ENCODE measurements at regions not wholly inside any gene's neighbourhood (a gene's known extent, or its start where the extent isn't known, plus 50 kb on each side); places are given as distances from the start of the nearest gene placed in this dataset.
"Not testable (repeated sequence)": the region's sequence is repeated elsewhere in the genome, so short reads cannot be mapped to it uniquely, and the experiment has no call there.

- no peak for DNase-seq
These were observed 100.4 kb downstream of the CD83 start for GRCh38 chr6:14217728-14218518.

GRCh38 chr6:14218519-14218800, 100.9 kb downstream of the CD83 start:
- no peak for DNase-seq

GRCh38 chr6:14221564-14222279, 104.2 kb downstream of the CD83 start:
- DNase-seq, result no peak

GRCh38 chr6:14222956-14223355, 105.4 kb downstream of the CD83 start:
- DNase-seq, result no peak

GRCh38 chr6:14224359-14225103, 107.0 kb downstream of the CD83 start:
- no peak for DNase-seq

- DNase-seq, result no peak
These were observed 108.6 kb downstream of the CD83 start for GRCh38 chr6:14226051-14226660.

GRCh38 chr6:14228571-14228970, 111.0 kb downstream of the CD83 start:
- no peak for DNase-seq

- DNase-seq, result no peak
These were observed 113.5 kb downstream of the CD83 start for GRCh38 chr6:14231071-14231483.

GRCh38 chr6:14231501-14232280, 114.1 kb downstream of the CD83 start:
- DNase-seq, result no peak

- DNase-seq, result no peak
These were observed 115.3 kb downstream of the CD83 start for GRCh38 chr6:14232889-14233288.

GRCh38 chr6:14235653-14236356, 118.2 kb downstream of the CD83 start:
- no peak for DNase-seq

- no peak for DNase-seq
These were observed 121.5 kb downstream of the CD83 start for GRCh38 chr6:14239097-14239496.

GRCh38 chr6:14240411-14241166, 123.0 kb downstream of the CD83 start:
- no peak for DNase-seq

GRCh38 chr6:14241255-14242070, 123.9 kb downstream of the CD83 start:
- DNase-seq, result no peak

GRCh38 chr6:14242912-14243311, 125.3 kb downstream of the CD83 start:
- not testable (repeated sequence) for DNase-seq

- DNase-seq, result no peak
These were observed 126.0 kb downstream of the CD83 start for GRCh38 chr6:14243597-14243996.

- no peak for DNase-seq
These were observed 129.3 kb downstream of the CD83 start for GRCh38 chr6:14246876-14247275.

GRCh38 chr6:14250573-14250972, 133.0 kb downstream of the CD83 start:
- DNase-seq, result no peak

- no peak for DNase-seq
These were observed 134.8 kb downstream of the CD83 start for GRCh38 chr6:14252271-14252850.

- no peak for DNase-seq
These were observed 136.9 kb downstream of the CD83 start for GRCh38 chr6:14254505-14254904.

Measured in activated effector memory CD4-positive, alpha-beta T cell treated with Interleukin-2 at 50 U/mL for 16 hours (primary cell).